ENCODE measurements at regions not wholly inside any gene's neighbourhood (a gene's known extent, or its start where the extent isn't known, plus 50 kb on each side); places are given as distances from the start of the nearest gene placed in this dataset.

DNA sequence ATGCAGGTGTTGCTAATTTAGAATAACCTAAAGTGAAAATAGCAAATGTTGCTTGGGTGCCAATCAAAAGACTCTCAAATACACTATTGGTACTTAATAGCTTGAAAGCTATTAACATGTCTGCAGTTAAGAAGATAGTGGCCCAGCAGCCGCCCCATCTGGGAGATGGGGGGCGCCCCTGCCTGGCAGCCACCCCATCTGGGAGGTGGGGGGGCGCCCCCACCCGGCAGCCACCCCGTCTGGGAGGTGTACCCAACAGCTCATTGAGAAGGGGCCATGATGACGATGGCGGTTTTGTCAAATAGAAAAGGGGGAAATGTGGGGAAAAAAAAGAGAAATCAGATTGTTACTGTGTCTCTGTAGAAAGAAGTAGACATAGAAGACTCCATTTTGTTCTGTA, 923.1 kb upstream of the MDGA2 start:
- TF ChIP-seq, protein P1, sequence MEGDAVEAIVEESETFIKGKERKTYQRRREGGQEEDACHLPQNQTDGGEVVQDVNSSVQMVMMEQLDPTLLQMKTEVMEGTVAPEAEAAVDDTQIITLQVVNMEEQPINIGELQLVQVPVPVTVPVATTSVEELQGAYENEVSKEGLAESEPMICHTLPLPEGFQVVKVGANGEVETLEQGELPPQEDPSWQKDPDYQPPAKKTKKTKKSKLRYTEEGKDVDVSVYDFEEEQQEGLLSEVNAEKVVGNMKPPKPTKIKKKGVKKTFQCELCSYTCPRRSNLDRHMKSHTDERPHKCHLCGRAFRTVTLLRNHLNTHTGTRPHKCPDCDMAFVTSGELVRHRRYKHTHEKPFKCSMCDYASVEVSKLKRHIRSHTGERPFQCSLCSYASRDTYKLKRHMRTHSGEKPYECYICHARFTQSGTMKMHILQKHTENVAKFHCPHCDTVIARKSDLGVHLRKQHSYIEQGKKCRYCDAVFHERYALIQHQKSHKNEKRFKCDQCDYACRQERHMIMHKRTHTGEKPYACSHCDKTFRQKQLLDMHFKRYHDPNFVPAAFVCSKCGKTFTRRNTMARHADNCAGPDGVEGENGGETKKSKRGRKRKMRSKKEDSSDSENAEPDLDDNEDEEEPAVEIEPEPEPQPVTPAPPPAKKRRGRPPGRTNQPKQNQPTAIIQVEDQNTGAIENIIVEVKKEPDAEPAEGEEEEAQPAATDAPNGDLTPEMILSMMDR (IDR thresholded peaks at IDR 0.05): no peak
- no peak for TF ChIP-seq POLR2A (IDR thresholded peaks at IDR 0.05)

Measured in adrenal gland (tissue), 5 donors.